HG02885 (cell line): ENCODE measurements at regions not wholly inside any gene's neighbourhood (a gene's known extent, or its start where the extent isn't known, plus 50 kb on each side); places are given as distances from the start of the nearest gene placed in this dataset.

ENCODE experiments used
- ATAC-seq: cut with Tn5 transposase; IDR thresholded peaks from one replicate; pipeline ENCODE4 v1.9.1; 2021; ENCODE audit warnings: mild to moderate bottlenecking; ENCODE audit not compliant: unreplicated experiment, poor library complexity

DNA sequence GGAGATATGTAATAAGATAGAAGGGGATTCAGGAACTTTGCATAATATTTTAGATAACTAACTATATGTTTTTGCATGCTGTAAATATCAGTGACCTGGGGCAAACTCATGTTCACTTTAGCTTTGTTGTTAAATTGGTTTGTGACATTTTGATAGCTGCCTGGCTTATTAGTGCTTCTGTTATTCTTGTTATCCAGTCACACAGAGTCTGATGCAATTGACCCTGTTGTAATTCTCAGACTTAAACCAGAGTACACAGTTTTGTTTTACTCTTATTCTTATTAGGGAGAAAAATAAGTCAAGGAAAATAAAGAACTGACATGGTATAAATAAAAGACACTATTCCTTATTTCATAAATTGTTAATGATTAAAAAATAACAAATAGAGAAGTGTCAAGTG, 516.7 kb upstream of the SLIT2 start:
- ATAC-seq = no peak

DNA sequence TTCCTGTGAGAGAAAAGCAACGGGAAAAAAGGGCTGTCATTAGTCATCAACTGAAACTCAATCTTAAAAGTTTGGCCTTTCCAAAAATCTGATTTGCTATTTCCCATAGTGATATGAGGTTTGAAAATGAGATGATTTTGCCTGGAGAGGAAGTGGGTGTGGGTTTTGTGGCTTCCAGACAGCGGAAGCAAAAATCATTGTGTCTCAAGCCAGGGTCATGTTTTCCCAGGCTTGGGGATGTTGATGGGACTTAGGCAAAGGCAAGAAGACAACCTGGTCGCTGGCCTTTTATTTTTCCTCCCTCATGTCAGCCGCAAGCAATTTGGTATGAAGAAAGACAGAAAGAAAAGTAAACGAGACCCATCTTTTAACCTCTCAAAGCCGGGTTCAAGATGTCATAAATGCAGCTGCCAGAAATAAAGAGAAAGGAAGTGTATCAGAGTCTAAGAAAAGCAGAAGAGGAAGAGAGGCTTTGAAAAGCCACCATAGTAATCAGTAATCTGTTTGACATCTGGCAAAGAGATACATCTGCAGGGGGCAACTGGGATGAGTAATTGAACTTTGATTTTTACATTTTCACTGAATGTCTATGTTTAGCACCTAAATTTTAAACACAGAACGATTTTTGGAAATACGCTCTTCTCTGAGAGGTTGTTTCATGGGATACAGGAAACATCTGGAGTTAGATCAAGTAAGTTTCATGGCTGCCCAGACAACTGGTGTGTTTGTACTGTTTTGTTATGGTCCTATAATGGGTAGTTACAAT, 521.6 kb upstream of the SLIT2 start:
- ATAC-seq = no peak

DNA sequence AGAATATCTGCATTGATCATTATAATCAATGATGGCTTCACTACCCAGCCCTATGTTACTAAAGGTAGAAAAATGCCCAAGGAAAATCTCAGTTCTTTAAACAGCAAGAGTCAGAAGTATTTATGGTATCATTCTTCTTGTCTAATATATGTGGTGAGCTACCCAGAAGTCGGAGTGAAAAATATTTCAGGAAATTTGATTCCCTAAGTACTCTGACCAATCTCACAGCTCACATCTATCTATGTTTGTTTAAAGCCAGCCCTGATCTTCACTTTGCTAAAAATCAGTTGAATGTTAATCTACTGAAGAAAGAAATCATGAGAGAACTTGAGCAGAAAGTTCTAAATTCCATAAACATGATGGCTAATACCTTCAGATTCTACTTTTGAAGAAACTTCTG, 522.9 kb upstream of the SLIT2 start:
- ATAC-seq = no peak

DNA sequence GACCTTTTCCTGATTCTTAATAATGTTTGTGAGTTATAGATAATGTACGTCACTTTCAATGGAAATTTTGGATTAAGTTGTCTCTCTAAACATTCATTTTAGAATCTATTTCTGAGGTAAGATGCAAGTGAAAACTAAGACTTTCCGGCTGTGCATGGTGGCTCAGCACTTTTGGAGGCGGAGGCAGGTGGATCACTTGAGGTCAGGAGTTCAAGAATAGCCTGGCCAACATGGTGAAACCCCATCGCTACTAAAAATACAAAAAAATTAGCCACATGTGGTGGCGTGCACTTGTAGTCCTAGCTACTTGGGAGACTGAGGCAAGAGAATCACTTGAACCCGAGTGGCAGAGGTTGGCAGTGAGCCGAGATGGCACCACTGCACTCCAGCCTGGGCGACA, 524.6 kb upstream of the SLIT2 start:
- ATAC-seq = no peak

DNA sequence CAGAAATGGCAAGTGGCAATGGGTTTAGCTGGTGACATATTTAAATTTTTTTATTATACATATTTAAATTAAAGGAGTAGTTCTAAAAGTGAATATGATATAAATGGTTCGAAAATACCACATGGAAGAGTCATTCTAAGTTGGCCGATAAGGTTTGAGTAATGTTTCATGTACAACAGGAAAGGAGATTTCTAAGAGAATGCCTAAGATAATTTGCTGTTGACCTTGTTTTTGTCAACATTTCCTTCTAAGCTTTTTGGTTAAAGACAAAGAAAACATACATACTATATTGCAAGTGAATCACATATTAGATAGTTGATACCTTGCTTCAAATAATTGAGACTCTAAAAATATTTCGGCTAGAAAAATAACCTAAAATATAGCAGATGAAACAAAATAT, 526.6 kb upstream of the SLIT2 start:
- no peak for ATAC-seq

- no peak for ATAC-seq
These were observed 529.3 kb upstream of the SLIT2 start for GRCh38 chr4:19722404-19722803.

GRCh38 chr4:19721587-19721986, 530.1 kb upstream of the SLIT2 start:
- no peak for ATAC-seq

DNA sequence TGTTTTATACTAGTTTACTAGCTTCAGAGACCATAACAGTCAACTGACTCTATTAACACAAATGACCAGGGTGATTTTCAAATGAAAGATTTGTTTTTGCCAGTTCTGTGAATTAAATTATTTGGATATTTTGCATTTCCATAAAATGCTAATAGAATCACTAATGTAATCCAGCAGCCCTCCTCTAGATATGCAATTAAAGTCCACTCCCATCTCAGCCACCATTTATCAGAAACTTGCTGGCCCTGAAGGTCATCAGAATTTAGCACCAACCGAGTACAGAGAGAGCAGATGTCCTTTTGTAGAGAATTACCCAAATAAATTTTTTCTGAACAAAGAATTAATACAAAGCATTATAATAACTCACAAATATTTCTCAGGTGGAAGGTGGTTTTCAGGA, 531.1 kb upstream of the SLIT2 start:
- ATAC-seq = no peak

DNA sequence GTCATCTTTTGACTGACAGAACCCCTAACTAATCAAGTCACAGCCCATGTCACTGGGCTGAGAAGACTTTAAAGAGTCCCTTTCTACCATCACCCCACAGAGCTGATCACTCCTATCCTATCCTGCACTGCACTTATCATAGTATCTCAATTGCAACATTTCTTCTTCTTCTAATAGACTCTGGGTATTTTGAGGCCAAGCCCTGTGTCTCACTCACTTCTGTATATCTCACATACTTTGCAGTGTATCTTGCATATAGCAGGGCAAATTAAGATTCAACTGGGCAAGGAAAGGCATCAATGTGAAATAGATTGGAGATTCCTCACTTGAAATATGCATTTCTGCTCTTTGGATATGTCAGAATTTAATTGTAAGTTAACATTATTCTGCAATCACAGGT, 531.5 kb upstream of the SLIT2 start:
- no peak for ATAC-seq

- no peak for ATAC-seq
These were observed 539.8 kb upstream of the SLIT2 start for GRCh38 chr4:19711871-19712270.

GRCh38 chr4:19707876-19708275, 543.8 kb upstream of the SLIT2 start:
- no peak for ATAC-seq

- no peak for ATAC-seq
These were observed 548.3 kb upstream of the SLIT2 start for GRCh38 chr4:19703391-19703790.

DNA sequence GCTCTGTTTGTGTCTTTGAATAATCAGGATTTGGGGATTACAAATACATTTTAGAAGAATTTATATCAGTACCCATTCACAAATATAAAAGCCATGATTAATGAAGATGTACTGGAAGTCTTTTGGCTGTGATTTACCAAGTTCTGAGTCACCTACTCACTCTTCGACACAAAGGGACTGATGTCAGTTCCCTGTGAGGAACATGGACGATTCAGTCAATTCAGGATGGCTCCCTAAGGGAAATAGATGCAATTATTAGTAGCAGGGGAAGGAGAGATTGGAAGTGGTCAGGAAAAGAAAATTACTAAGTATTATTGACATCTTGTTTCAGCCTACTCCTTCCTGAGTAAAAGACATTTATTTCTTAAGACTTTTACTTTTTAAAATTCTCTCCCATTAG, 550.7 kb upstream of the SLIT2 start:
- no peak for ATAC-seq

- no peak for ATAC-seq
These were observed 552.7 kb upstream of the SLIT2 start for GRCh38 chr4:19698961-19699360.

DNA sequence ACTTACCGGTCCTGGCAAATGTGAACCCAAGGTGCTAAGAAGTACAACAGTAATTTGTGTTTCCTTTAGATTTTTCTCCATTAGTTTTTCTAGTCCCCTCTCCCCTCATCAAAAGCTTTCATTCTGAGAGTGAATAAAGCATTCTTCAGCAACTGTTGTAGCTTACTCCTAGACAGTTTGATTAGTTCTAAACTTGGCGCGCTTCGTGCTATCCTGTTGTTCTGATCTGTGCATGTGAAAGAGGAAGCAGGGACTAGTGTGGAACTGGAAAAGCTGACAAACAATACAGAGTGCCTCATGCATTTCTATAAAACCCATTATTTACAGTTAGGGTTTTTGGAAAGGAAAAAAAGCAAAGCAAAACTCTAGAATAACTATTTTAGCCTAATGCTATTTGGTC, 556.9 kb upstream of the SLIT2 start:
- no peak for ATAC-seq

DNA sequence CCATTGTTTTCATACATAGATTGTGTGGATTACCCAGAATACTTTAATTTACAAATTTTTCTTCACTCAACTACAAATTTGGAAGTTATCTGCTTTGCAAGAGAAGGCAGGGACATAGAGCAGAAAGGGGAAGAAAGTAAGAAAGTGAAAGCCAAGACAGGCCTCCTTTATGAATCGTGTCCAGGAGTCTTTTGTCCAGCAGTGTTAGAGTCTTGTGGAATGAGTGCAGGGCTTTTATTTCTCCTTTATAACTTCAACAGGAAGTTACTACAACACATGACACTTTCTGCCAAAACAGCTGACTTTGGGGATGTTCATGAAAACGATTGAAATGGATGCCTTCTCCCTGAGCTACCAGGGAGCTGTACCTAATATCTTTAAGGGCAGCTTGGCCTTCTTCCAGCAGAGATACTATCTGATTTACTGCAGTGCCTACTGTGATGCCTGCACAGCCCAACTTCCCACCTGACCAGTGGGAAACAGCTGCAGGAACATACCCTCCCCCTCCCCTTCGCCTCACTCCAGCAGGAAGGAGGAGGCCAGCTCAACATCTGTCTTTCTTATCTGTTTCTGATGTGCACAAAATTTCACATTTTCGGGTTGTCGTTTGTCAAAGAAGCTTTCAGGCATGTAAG, 557.7 kb upstream of the SLIT2 start:
- no peak for ATAC-seq

GRCh38 chr4:19689511-19689910, 562.2 kb upstream of the SLIT2 start:
- no peak for ATAC-seq

GRCh38 chr4:19686456-19686855, 565.2 kb upstream of the SLIT2 start:
- no peak for ATAC-seq

GRCh38 chr4:19684084-19684483, 567.6 kb upstream of the SLIT2 start:
- ATAC-seq = no peak

DNA sequence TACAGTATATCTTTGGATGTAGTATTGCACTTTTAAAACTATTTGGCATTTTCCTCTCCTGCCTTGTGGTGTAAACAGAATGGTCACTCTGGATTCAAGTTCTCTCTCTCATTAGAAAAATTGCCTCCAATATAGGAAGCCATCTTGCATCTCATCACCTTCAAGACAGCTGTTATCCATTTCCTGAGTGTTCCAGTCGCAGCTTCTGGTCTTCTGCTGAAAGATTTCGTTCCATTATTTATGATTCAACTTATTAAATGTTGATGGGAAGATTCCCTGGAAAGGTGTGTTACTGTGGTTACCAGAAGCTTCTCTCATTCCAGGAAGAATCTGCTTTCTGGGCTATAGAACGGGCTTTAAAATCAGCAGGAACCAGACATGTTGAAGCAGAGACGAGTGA, 568.3 kb upstream of the SLIT2 start:
- no peak for ATAC-seq

DNA sequence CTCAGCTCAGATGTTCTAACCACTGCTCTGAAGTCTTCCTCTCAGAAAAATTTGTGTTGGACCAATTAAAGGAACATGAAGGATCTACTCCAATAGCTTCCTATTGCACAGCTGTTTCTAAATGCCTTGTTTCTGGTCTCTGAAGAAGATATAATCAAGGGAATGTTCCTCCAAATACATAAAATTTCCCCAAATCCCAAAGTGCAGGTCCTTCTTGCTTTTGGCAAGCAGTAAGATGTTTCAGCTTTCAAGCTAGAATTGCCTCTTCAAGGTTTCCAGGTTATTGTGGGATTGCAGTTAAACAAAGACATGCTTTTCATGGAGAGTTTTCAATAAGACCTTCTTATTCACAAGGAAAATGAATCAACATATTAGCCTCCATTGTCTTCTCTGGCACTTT, 574.5 kb upstream of the SLIT2 start:
- no peak for ATAC-seq

- no peak for ATAC-seq
These were observed 576.4 kb upstream of the SLIT2 start for GRCh38 chr4:19675172-19675811.
